Trophoblast cell (in vitro differentiated cells and primary cell): ENCODE measurements at regions not wholly inside any gene's neighbourhood (a gene's known extent, or its start where the extent isn't known, plus 50 kb on each side); places are given as distances from the start of the nearest gene placed in this dataset.

ENCODE experiments used
- DNase-seq, 2 donors: peaks; one replicate each; pipeline ENCODE4 v3.0.0-alpha.2; 2016
- H2AFZ ChIP-seq: 2 replicates; pipeline ENCODE4 v1.6.1; 2013; ENCODE audit warnings: low read length, moderate library complexity, mild to moderate bottlenecking; ENCODE audit not compliant: insufficient read depth, poor library complexity
- H2AK5ac ChIP-seq: 2 replicates; pipeline ENCODE4 v1.6.1; 2013; ENCODE audit warnings: mild to moderate bottlenecking, low read length
- H2BK120ac ChIP-seq: 2 replicates; pipeline ENCODE4 v1.6.1; 2013; ENCODE audit warnings: low read length, mild to moderate bottlenecking, moderate library complexity; ENCODE audit not compliant: insufficient read depth, poor library complexity
- H2BK12ac ChIP-seq: 2 replicates; pipeline ENCODE4 v1.6.1; 2013; ENCODE audit warnings: mild to moderate bottlenecking, low read length, moderate library complexity
- H2BK5ac ChIP-seq: 2 replicates; pipeline ENCODE4 v1.6.1; 2013; ENCODE audit warnings: low read length, low read depth, moderate library complexity, mild to moderate bottlenecking; ENCODE audit not compliant: poor library complexity
- H3K14ac ChIP-seq: 2 replicates; pipeline ENCODE4 v1.6.1; 2013; ENCODE audit warnings: mild to moderate bottlenecking, low read length
- H3K18ac ChIP-seq: 2 replicates; pipeline ENCODE4 v1.6.1; 2013; ENCODE audit warnings: mild to moderate bottlenecking, low read length
- H3K23ac ChIP-seq: 2 replicates; pipeline ENCODE4 v1.6.1; 2013; ENCODE audit warnings: low read length
- H3K27ac ChIP-seq: 2 replicates; pipeline ENCODE4 v1.5.1; 2013; ENCODE audit warnings: low read depth, mild to moderate bottlenecking, inconsistent platforms, low read length, moderate library complexity
- H3K27me3 ChIP-seq: 2 replicates; pipeline ENCODE4 v1.6.1; 2013; ENCODE audit warnings: inconsistent platforms, mild to moderate bottlenecking, low read length, moderate library complexity; ENCODE audit not compliant: insufficient read depth
- H3K36me3 ChIP-seq, 2 experiments: 1 replicate in 1 of 2; 2 replicates in 1 of 2; pipeline ENCODE4 v1.6.1; 2013; ENCODE audit warnings: low read length in 2 of 2, mild to moderate bottlenecking in 2 of 2, moderate library complexity in 1 of 2; ENCODE audit not compliant: insufficient read depth in 2 of 2, control insufficient read depth in 1 of 2
- H3K4ac ChIP-seq: 2 replicates; pipeline ENCODE4 v1.6.1; 2013; ENCODE audit warnings: low read depth, mild to moderate bottlenecking, low read length, moderate library complexity
- H3K4me1 ChIP-seq, 2 experiments: 1 replicate in 1 of 2; 2 replicates in 1 of 2; pipeline ENCODE4 v1.6.1; 2013; ENCODE audit warnings: low read length in 2 of 2, mild to moderate bottlenecking in 2 of 2, moderate library complexity in 1 of 2; ENCODE audit not compliant: insufficient read depth in 2 of 2, control insufficient read depth in 1 of 2
- H3K4me2 ChIP-seq: 2 replicates; pipeline ENCODE4 v1.6.1; 2013; ENCODE audit warnings: inconsistent platforms, mild to moderate bottlenecking, low read length, moderate library complexity
- H3K4me3 ChIP-seq: 2 replicates; pipeline ENCODE4 v1.5.1; 2013; ENCODE audit warnings: mild to moderate bottlenecking, low read depth, low read length, inconsistent platforms
- H3K79me1 ChIP-seq: one replicate; pipeline ENCODE4 v1.6.1; 2013; ENCODE audit warnings: low read length
- H3K79me2 ChIP-seq: 2 replicates; pipeline ENCODE4 v1.6.1; 2013; ENCODE audit warnings: low read length, mild to moderate bottlenecking; ENCODE audit not compliant: control insufficient read depth, insufficient read depth, poor library complexity
- H3K9ac ChIP-seq: 2 replicates; pipeline ENCODE4 v1.6.1; 2013; ENCODE audit warnings: mild to moderate bottlenecking, low read length
- H3K9me3 ChIP-seq: 2 replicates; pipeline ENCODE4 v1.6.1; 2013; ENCODE audit warnings: low read depth, mild to moderate bottlenecking, control low read depth, inconsistent platforms, low read length; ENCODE audit not compliant: insufficient read depth
- H4K12ac ChIP-seq: 2 replicates; pipeline ENCODE4 v1.6.1; 2013; ENCODE audit warnings: low read depth, mild to moderate bottlenecking, low read length, moderate library complexity
- H4K8ac ChIP-seq: 2 replicates; pipeline ENCODE4 v1.6.1; 2013; ENCODE audit warnings: low read depth, mild to moderate bottlenecking, low read length, moderate library complexity
- H4K91ac ChIP-seq: one replicate; pipeline ENCODE4 v1.6.1; 2013; ENCODE audit warnings: low read depth, mild to moderate bottlenecking, low read length, moderate library complexity
- WGBS: extraction: QIAGEN DNeasy Blood & Tissue Kit; methylation state at CpG from one replicate; pipeline ENCODE4 v1.1.7; 2013; ENCODE audit warnings: missing lambda C conversion rate; ENCODE audit not compliant: insufficient read length, insufficient coverage; ENCODE audit errors: extremely low coverage; 5-methylcytosine and 5-hydroxymethylcytosine counted together

DNA sequence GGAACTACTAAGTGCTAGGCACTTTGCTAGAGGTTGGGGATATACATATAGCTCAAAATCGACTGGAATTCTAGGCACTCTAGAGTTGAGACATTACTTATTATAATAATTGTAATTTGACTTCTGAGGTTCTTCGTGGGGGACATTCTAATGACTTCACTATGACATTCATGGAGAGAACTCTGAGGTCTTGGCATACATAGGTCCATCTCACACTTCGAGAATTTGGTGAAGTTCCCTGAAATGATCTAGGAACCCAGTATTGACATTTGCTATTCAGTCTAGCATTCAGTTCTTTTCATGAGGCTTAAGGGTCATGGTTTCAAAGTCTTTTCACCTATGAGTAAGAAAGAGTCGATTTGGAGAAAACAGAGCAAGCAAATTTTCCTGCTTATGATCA lies 446.6 kb upstream of the JAG1 start:
- H3K36me3 ChIP-seq = no peaks in the 10 kb centered on the region
- no peak overlapping the region for H2AK5ac ChIP-seq
- H3K4me3 ChIP-seq = no peak overlapping the region
- no CpG with 5 or more reads among the region's 4 CpGs for WGBS
- H3K27ac ChIP-seq = no peak overlapping the region
- no peak for DNase-seq
- no peak overlapping the region for H3K18ac ChIP-seq
- no peak overlapping the region for H3K4me2 ChIP-seq
- no peak overlapping the region for H2BK5ac ChIP-seq
- no peak overlapping the region for H2BK120ac ChIP-seq
- no peaks in the 10 kb centered on the region for H3K79me2 ChIP-seq
- H3K79me1 ChIP-seq = no peaks in the 10 kb centered on the region
- no peak overlapping the region for H4K12ac ChIP-seq
- H3K4ac ChIP-seq = no peak overlapping the region
- no peak overlapping the region for H2AFZ ChIP-seq
- no peak overlapping the region for H4K8ac ChIP-seq
- H3K9me3 ChIP-seq = no peaks in the 10 kb centered on the region
- H4K91ac ChIP-seq = no peak overlapping the region
- H2BK12ac ChIP-seq = no peak overlapping the region
- H3K4me1 ChIP-seq = no peaks in the 10 kb centered on the region
- H3K23ac ChIP-seq = no peak overlapping the region
- H3K9ac ChIP-seq = no peak overlapping the region
- H3K14ac ChIP-seq = no peak overlapping the region
- no peaks in the 10 kb centered on the region for H3K27me3 ChIP-seq

- Histone ChIP-seq H3K79me1 (no peaks in the 10 kb centered on the region), H2BK12ac (no peak overlapping the region), H2AK5ac (no peak overlapping the region), H3K79me2 (no peaks in the 10 kb centered on the region), H3K9ac (no peak overlapping the region), H4K12ac (no peak overlapping the region), H3K4ac (no peak overlapping the region), H2AFZ (no peak overlapping the region), H4K91ac (no peak overlapping the region), H2BK120ac (no peak overlapping the region), H3K18ac (no peak overlapping the region), H3K4me1 (no peaks in the 10 kb centered on the region), H3K36me3 (no peaks in the 10 kb centered on the region), H3K4me2 (no peak overlapping the region), H3K27me3 (no peaks in the 10 kb centered on the region), H3K23ac (no peak overlapping the region), H2BK5ac (no peak overlapping the region), H3K4me3 (no peak overlapping the region), H3K9me3 (no peaks in the 10 kb centered on the region), H3K27ac (no peak overlapping the region), H4K8ac (no peak overlapping the region), H3K14ac (no peak overlapping the region)
- WGBS = no CpG with 5 or more reads among the region's 2 CpGs
- no peak for DNase-seq
Observed at GRCh38 chr20:11124849-11125505, 451.2 kb upstream of the JAG1 start.

- Histone ChIP-seq H3K9me3 (no peaks in the 10 kb centered on the region), H2AFZ (no peak overlapping the region), H3K36me3 (no peaks in the 10 kb centered on the region), H3K9ac (no peak overlapping the region), H3K4me2 (no peak overlapping the region), H3K4me3 (no peak overlapping the region), H3K27me3 (no peaks in the 10 kb centered on the region), H3K79me1 (no peaks in the 10 kb centered on the region), H3K27ac (no peak overlapping the region), H3K4me1 (no peaks in the 10 kb centered on the region), H4K12ac (no peak overlapping the region), H3K4ac (no peak overlapping the region), H3K14ac (no peak overlapping the region), H3K79me2 (no peaks in the 10 kb centered on the region), H4K91ac (no peak overlapping the region), H2AK5ac (no peak overlapping the region), H2BK120ac (no peak overlapping the region), H2BK12ac (no peak overlapping the region), H3K23ac (no peak overlapping the region), H4K8ac (no peak overlapping the region), H2BK5ac (no peak overlapping the region), H3K18ac (no peak overlapping the region)
- no CpG with 5 or more reads among the region's 3 CpGs for WGBS
- DNase-seq = no peak
Observed at GRCh38 chr20:11128220-11128718, 454.5 kb upstream of the JAG1 start.

DNA sequence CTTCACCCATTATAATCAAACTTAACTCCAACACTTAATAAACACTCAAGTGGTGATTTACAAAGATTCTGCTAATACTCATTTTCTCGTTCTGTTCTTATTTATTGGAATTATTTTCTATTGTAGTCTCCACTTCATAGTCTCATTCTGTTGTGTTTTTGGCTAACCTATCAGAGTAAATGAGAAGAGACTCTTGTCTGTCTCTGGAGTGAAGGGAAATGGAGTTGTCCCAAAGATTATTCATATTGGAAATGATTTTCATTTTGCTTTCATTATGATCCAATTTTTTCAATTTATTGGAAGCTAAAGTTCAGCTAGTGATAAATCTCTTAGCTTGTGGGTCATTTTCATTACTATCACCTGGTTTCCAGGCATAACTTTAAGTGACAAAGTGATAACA lies 454.9 kb upstream of the JAG1 start:
- Histone ChIP-seq H3K9ac (no peak overlapping the region), H3K23ac (no peak overlapping the region), H2AFZ (no peak overlapping the region), H3K27me3 (no peaks in the 10 kb centered on the region), H4K8ac (no peak overlapping the region), H4K12ac (no peak overlapping the region), H3K4me2 (no peak overlapping the region), H3K79me2 (no peaks in the 10 kb centered on the region), H3K36me3 (no peaks in the 10 kb centered on the region), H3K79me1 (no peaks in the 10 kb centered on the region), H4K91ac (no peak overlapping the region), H3K4me1 (no peaks in the 10 kb centered on the region), H3K27ac (no peak overlapping the region), H3K18ac (no peak overlapping the region), H3K4ac (no peak overlapping the region), H3K9me3 (no peaks in the 10 kb centered on the region), H2BK5ac (no peak overlapping the region), H2BK120ac (no peak overlapping the region), H2AK5ac (no peak overlapping the region), H2BK12ac (no peak overlapping the region), H3K14ac (no peak overlapping the region), H3K4me3 (no peak overlapping the region)
- WGBS = no CpG with 5 or more reads among the region's 1 CpG
- no peak for DNase-seq
